Fibroblast of lung (primary cell): ENCODE measurements at regions not wholly inside any gene's neighbourhood (a gene's known extent, or its start where the extent isn't known, plus 50 kb on each side); places are given as distances from the start of the nearest gene placed in this dataset.

Experiments used
- DNase-seq, 2 donors: peaks; one replicate each; pipeline versions ENCODE4 v3.0.0 to v3.0.0-alpha.2; 2010; ENCODE audit warnings: low read depth in 2 of 2
- H2AFZ ChIP-seq: 2 replicates; pipeline ENCODE4 v1.5.1; 2012; ENCODE audit warnings: low read length, control low read depth, inconsistent platforms
- H3K27ac ChIP-seq: 2 replicates; pipeline ENCODE4 v1.5.1; 2011; ENCODE audit warnings: low read length, control low read depth; ENCODE audit not compliant: insufficient read depth
- H3K27me3 ChIP-seq: 2 replicates; pipeline ENCODE4 v1.5.1; 2011; ENCODE audit warnings: mild to moderate bottlenecking, low read length; ENCODE audit not compliant: control insufficient read depth, insufficient read depth
- H3K36me3 ChIP-seq: 2 replicates; pipeline ENCODE4 v1.5.1; 2011; ENCODE audit warnings: low read length; ENCODE audit not compliant: control insufficient read depth, insufficient read depth
- H3K4me1 ChIP-seq: 2 replicates; pipeline ENCODE4 v1.5.1; 2011; ENCODE audit warnings: low read length; ENCODE audit not compliant: control insufficient read depth, insufficient read depth; ENCODE audit errors: extremely low read depth
- H3K4me2 ChIP-seq: 2 replicates; pipeline ENCODE4 v1.5.1; 2011; ENCODE audit warnings: low read length, control low read depth; ENCODE audit not compliant: insufficient read depth; ENCODE audit errors: extremely low read depth
- H3K4me3 ChIP-seq, 4 experiments: fragments of 200-600 bp in 1 of 4; sonication (generic) in 1 of 4; replicated peaks in 1 of 4; 2 replicates each; pipeline ENCODE4 v1.5.1; 2011 to 2016; ENCODE audit warnings: low read length in 4 of 4, low read depth in 3 of 4, mild to moderate bottlenecking in 3 of 4, control low read depth in 2 of 4, inconsistent platforms in 1 of 4, mixed read lengths in 1 of 4; ENCODE audit not compliant: insufficient read depth in 1 of 4; ENCODE audit errors: control extremely low read depth in 1 of 4
- H3K79me2 ChIP-seq: 2 replicates; pipeline ENCODE4 v1.5.1; 2012; ENCODE audit warnings: mild to moderate bottlenecking, low read length, inconsistent platforms; ENCODE audit not compliant: control insufficient read depth, insufficient read depth
- H3K9ac ChIP-seq: 2 replicates; pipeline ENCODE4 v1.5.1; 2011; ENCODE audit warnings: mild to moderate bottlenecking, low read length, control low read depth; ENCODE audit not compliant: insufficient read depth
- H3K9me3 ChIP-seq: 2 replicates; pipeline ENCODE4 v1.5.1; 2012; ENCODE audit warnings: low read depth, low read length; ENCODE audit not compliant: control insufficient read depth, insufficient read depth
- H4K20me1 ChIP-seq: 2 replicates; pipeline ENCODE4 v1.5.1; 2011; ENCODE audit warnings: low read length; ENCODE audit not compliant: control insufficient read depth, insufficient read depth; ENCODE audit errors: extremely low read depth
- EZH2 ChIP-seq: IDR thresholded peaks from 2 replicates; pipeline ENCODE4 v1.5.1; 2012; ENCODE audit warnings: low read length, control low read depth, mild to moderate bottlenecking; ENCODE audit errors: missing control alignments
- TF ChIP-seq, protein P1 (sequence below), 2 donors: IDR thresholded peaks in 1 of 2; conservative IDR thresholded peaks in 1 of 2; 1 replicate in 1 of 2; 2 replicates in 1 of 2; pipeline ENCODE4 v1.5.1; 2011 to 2012; ENCODE audit warnings: low read length in 2 of 2, control low read depth in 1 of 2, inconsistent platforms in 1 of 2, low read depth in 1 of 2, mild to moderate bottlenecking in 1 of 2

DNA sequence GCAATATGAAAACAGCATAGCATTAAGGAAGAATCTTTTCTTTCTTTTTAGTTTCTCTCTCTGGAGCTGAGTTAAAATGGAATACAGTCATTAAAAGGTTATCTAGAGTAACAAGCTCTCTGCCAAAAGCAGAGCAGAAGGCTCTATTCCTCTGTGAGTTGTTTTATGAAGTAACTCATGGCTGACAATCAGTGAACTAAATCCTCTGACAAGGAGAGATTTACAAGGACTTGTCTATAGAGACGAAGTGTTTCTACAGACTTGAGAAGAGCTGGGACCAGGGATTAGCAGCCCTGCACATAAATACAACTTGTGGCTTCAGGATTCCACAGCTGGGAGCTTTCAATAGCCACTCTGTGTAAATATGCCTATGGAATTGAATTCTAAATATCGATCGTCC, 192.5 kb upstream of the RAG2 start:
- H3K9ac ChIP-seq = no peak overlapping the region
- no peaks in the 10 kb centered on the region for H3K36me3 ChIP-seq
- H3K27ac ChIP-seq = no peak overlapping the region
- no peaks in the 10 kb centered on the region for H3K9me3 ChIP-seq
- DNase-seq = no peak
- no peak overlapping the region for H2AFZ ChIP-seq
- no peaks in the 10 kb centered on the region for H4K20me1 ChIP-seq
- no peaks in the 10 kb centered on the region for H3K4me1 ChIP-seq
- no peaks in the 10 kb centered on the region for H3K27me3 ChIP-seq
- no peak for TF ChIP-seq EZH2
- TF ChIP-seq, protein P1, sequence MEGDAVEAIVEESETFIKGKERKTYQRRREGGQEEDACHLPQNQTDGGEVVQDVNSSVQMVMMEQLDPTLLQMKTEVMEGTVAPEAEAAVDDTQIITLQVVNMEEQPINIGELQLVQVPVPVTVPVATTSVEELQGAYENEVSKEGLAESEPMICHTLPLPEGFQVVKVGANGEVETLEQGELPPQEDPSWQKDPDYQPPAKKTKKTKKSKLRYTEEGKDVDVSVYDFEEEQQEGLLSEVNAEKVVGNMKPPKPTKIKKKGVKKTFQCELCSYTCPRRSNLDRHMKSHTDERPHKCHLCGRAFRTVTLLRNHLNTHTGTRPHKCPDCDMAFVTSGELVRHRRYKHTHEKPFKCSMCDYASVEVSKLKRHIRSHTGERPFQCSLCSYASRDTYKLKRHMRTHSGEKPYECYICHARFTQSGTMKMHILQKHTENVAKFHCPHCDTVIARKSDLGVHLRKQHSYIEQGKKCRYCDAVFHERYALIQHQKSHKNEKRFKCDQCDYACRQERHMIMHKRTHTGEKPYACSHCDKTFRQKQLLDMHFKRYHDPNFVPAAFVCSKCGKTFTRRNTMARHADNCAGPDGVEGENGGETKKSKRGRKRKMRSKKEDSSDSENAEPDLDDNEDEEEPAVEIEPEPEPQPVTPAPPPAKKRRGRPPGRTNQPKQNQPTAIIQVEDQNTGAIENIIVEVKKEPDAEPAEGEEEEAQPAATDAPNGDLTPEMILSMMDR (conservative IDR thresholded peaks at IDR 0.05 in 1 of 2, IDR thresholded peaks at IDR 0.05 in 1 of 2; ENCODE audit: low read depth in 1 of 2, low read length in 2 of 2) = no peak
- no peak overlapping the region for H3K4me2 ChIP-seq
- H3K4me3 ChIP-seq = no peak overlapping the region
- H3K79me2 ChIP-seq = no peaks in the 10 kb centered on the region

- no peaks in the 10 kb centered on the region for H3K79me2 ChIP-seq
- TF ChIP-seq, protein P1 (conservative IDR thresholded peaks at IDR 0.05 in 1 of 2, IDR thresholded peaks at IDR 0.05 in 1 of 2; ENCODE audit: low read depth in 1 of 2, low read length in 2 of 2) = no peak
- no peak for TF ChIP-seq EZH2
- H3K4me1 ChIP-seq = no peaks in the 10 kb centered on the region
- no peaks in the 10 kb centered on the region for H3K9me3 ChIP-seq
- DNase-seq = no peak
- no peaks in the 10 kb centered on the region for H4K20me1 ChIP-seq
- H3K4me2 ChIP-seq = no peak overlapping the region
- H2AFZ ChIP-seq = no peak overlapping the region
- H3K36me3 ChIP-seq = no peaks in the 10 kb centered on the region
- H3K27ac ChIP-seq = no peak overlapping the region
- no peak overlapping the region for H3K9ac ChIP-seq
- H3K27me3 ChIP-seq = no peaks in the 10 kb centered on the region
- no peak overlapping the region for H3K4me3 ChIP-seq
Measured at GRCh38 chr11:36783808-36784207, 185.8 kb upstream of the RAG2 start.

DNA sequence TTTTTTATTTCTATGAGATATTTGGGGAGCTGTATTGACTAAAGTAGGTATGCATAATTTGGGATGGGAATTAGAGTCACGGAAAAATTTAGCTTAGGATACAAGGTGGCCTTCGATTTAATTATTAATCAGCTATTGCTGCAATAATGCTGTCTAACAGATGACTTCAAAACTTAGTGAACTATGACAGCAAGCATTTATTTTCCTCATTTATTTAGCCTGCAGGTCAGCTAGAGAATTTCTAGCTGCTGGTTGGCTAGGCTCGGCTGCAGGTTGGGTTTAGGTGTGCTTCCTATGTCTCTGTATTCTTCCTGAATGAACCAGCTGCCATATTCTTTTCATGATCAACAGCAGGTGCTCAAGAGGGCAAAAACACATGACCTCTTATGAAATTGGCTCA, 181.8 kb upstream of the RAG2 start:
- Histone ChIP-seq H3K4me3 (no peak overlapping the region), H3K4me2 (no peak overlapping the region), H3K27me3 (no peaks in the 10 kb centered on the region), H3K36me3 (no peaks in the 10 kb centered on the region), H3K27ac (no peak overlapping the region), H3K9ac (no peak overlapping the region), H2AFZ (no peak overlapping the region), H3K4me1 (no peaks in the 10 kb centered on the region), H3K79me2 (no peaks in the 10 kb centered on the region), H4K20me1 (no peaks in the 10 kb centered on the region), H3K9me3 (no peaks in the 10 kb centered on the region)
- TF ChIP-seq, protein P1 (conservative IDR thresholded peaks at IDR 0.05 in 1 of 2, IDR thresholded peaks at IDR 0.05 in 1 of 2; ENCODE audit: low read depth in 1 of 2, low read length in 2 of 2) = no peak
- TF ChIP-seq EZH2 = no peak
- no peak for DNase-seq
